GM04504 (cell line): ENCODE measurements at regions not wholly inside any gene's neighbourhood (a gene's known extent, or its start where the extent isn't known, plus 50 kb on each side); places are given as distances from the start of the nearest gene placed in this dataset.

ENCODE experiments used
- DNase-seq: peaks from one replicate; pipeline ENCODE4 v3.0.0-alpha.2; 2012; ENCODE audit warnings: low read depth

- no peak for DNase-seq
Observed at GRCh38 chr1:98421085-98421435, 240.5 kb upstream of the SNX7 start.

DNA sequence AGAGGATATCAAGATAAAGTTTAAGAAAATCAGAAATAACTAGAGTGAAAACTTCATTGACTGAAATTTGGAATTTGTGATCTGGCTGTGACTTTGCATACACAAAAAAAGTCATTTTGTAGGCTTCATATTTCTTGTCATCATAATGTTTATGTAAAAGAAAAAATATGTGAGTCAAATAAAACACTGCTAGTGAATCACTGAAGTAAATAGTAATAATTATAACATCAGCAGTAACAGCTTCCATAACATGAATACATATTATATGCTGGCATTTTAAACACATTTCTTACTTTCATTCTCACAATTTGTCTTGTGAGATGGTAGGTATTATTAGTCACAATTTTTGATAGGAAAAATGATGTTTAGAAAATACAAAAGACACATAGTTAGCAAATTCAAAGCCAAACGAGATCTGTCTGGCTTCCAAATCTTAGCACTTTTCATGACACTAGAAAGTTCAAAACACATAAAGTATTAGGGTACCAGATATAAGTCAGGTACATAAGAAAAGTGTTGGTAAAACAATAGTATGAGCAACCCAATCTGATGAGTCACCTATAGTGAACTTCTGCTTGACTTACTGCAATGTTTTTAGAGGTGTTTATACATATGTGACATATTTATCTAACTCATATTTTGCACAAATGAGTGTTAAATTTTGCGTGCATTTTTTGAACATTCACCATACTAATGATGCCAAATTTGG is 241.0 kb upstream of the SNX7 start:
- no peak for DNase-seq

DNA sequence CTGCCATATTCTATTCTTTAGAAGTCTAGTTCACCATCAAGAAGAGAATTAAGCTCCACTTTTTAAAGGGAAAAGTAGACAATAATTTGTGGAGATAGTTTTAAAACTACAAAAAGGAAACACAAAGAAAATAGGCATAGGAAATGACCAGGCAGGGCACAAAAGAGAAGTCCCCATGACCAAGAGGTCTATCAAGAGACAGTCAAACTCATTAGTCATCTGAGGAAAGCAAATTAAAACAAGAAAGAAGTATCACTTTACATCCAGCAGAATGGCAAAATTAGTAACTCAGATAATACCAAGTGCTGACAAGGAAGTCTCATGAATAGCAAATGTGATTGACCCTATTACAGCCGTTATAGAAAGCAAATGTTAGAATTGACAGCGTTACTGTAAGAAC is 243.7 kb upstream of the SNX7 start:
- no peak for DNase-seq

DNA sequence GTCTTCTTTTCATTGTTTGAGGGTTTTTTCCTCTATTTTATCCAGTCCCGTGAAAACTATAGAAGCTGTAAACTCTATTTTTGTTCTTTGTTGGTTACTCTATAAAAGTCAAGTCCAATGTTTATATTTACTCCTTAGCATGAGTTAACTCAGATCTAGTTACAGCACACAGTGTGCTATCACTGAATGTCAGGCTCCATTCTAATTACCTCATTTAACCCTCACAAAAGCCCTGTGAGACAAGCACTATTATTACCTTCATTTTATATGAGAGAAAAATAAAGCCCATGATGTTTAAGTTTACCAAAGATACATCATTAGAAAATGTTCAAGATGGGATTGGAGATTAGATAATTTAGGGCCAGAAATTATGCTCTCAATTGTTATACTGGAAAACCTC is 251.4 kb upstream of the SNX7 start:
- DNase-seq: no peak

GRCh38 chr1:98406352-98407088 is 255.0 kb upstream of the SNX7 start:
- no peak for DNase-seq

- DNase-seq: no peak
Observed at GRCh38 chr1:98405581-98406074, 255.9 kb upstream of the SNX7 start.

GRCh38 chr1:98404866-98405265 is 256.7 kb upstream of the SNX7 start:
- DNase-seq: no peak

DNA sequence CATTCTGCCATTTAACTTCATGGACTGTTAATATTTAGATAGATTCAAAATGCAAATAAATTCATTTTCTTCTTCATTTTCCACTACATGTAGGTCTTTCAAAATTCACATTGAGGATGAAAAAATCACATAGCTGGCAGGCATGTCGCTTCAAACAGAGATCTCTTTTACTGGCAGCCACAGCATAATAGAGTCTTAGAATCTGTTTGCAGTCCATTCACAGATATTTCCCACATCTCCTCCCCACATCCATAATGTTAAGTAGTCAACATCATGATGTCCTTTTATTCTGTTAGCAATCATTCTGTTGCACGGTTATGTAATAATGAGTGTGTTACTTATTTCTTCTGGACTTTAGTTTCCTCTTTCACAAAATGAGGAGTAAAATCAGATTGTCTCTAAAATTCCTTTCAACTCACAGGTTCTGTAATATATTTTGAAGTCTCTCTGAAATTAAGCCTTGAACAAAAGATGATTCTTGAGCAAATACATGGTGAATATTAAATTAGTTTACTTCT is 257.5 kb upstream of the SNX7 start:
- DNase-seq: no peak

DNA sequence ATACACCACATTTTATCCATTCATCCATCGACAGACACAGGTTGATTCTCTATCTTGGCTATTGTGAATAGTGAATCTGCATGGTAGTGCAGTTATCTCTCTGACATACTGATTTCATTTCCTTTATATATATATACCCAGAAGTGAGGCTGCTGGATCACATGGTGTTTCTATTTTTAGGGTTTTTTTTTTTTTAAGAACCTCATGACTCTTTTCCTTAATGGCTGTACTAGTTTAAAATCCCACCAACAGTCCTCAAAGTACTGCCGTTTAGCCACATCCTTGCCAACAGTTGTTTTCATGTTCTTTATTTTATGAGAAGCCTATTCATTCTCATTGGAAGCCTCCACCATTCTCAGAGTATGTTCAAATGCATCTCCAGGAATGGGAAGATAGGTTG is 258.7 kb upstream of the SNX7 start:
- DNase-seq: no peak

- no peak for DNase-seq
Observed at GRCh38 chr1:98400446-98400845, 261.1 kb upstream of the SNX7 start.

DNA sequence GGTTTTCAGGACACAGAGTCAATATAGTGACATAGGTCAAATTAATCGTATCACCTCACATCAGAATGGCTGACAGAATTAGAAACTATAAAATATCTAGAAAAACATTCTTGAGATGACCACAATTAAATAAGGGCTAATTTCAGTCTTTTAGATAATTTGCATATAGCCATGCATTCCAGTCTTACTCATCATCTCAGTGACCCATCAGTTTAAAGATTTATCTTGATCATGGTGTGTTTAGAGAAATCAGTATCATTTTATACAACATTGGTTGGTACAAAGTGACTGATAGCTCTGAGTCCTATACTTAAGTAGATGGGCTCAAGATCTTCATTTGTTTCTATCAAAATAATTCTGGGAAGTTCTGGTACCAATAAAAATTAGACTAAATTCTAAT is 262.3 kb upstream of the SNX7 start:
- DNase-seq: no peak

GRCh38 chr1:98398649-98399048 is 262.9 kb upstream of the SNX7 start:
- DNase-seq: no peak

GRCh38 chr1:98398092-98398491 is 263.4 kb upstream of the SNX7 start:
- no peak for DNase-seq

DNA sequence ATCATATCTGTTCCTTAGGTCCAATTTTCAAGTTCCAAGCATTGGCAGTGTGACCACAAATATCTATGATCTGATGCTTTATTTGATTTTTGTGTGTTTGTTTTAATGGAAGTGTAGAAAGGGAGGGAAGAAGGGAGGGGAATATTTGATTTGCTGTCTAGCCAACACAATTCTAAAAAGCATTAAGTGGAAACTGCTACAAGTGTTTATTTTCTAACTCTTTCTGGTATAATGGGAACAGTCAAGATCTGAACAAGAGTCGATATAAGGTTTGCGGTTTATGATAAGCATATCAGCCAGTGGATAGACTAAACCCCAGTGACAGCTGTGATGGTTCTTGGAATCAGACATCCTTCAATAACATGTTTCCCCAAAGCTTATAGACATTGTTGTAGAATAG is 267.8 kb upstream of the SNX7 start:
- DNase-seq: no peak

DNA sequence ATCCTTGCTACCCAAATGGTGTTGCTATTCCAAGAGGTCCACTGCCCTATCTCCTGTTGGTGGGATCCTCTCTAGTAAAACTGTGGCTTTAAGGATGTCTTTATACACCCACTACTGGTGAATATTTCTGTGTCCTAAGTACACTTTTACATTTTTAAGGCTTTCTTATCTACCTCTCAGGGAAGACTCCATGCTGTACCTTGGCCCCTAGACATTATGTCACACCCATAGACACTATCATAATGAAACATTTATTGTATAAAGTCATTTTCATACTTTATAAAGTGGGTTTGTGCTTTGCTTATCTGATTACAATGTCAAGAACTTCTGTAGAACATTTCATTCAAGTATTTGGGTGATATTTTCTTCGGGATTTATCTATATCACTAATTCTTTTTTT is 270.3 kb upstream of the SNX7 start:
- no peak for DNase-seq

DNA sequence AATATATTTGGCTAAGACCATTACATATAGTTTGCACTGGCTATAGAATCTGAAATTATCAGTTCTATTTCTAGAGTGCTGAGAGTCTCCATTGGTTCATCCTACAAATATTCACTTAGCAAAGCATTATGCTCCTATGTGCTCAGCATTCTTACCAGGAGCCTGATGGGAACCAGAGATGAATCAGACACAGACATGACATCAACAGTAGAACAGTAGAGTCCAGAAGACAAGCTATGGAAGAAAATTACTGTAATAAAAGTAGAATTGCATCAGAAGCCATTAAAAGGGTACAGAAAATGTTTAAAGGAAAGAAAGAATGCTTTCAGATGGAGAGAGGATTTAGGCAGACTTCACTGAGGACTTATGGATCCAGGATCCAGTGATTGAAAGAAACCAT is 271.7 kb upstream of the SNX7 start:
- DNase-seq: peak; percentile 63

GRCh38 chr1:98388441-98388840 is 273.1 kb upstream of the SNX7 start:
- peak; percentile 29 for DNase-seq

DNA sequence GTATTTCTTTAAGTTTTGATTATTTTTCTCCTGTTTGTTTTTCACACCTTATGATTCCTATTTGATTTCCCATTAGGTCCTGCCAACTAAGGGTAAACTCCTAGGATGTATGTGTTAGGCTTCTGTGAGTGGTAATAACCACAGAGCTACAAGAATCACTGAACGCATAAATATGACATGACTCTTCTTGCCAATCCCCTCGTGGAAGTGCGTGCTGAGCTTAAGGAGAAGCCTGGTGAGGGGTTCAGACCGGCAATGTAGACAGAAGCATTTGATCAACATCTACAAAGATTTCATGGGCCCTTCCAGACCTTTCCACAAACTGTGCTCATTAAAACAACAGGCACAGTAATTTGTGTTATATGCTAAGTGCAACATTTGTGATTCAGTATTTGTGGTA is 273.8 kb upstream of the SNX7 start:
- no peak for DNase-seq

DNA sequence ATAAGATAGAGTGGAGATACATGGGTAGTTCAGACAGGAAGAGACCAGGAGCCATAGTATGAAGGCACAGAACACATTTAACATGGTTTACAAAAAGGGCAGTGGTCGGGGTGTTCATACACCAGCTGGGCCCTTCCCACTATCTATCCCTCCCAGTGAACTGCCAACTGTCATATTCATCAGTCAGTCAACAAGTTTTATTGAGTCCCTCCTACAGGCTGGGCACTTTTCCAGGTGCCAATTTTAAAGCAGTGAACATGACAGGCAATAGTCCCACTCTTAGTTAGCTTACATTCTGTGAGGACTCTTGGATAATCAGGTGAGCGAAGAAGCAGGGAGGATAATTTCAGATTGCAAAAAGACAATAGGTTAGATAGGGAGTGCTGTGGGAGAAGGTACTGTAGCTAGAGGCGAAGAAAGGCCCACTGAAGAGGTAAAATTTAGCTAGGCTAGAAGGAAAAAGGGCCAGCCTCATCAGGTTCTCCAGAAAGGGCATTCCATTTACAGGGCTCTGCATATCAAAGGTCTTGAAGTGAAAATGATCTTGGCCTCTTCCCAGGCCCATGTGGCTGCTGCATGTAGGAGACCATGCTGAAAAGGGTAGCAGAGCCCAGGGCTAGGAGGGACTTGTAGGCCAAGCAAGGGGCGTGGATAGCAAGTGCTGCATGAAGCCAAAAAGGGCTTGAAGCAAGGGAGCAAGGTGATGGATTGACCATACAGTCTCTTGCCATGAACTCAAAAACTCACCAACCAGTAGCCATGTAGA is 274.7 kb upstream of the SNX7 start:
- DNase-seq: no peak

DNA sequence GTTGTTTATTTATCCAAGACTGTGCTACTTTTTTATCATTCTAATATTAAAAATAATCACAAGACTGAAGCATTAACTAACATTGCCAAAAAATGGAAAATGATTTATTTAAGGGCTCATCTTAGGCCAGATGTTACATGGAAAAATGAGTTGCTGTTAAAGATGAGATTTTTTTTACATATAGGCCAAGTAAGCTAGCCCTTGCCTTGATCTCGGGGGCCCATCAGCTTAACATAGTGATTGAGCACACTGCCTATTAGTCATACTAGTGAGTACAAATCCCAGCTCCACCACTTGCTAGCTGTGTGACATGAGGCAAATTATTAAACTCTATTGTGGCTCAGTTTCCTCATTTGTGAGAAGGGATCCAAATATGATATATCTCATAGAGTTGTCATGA is 275.9 kb upstream of the SNX7 start:
- no peak for DNase-seq

- no peak for DNase-seq
Observed at GRCh38 chr1:98384461-98385141, 276.9 kb upstream of the SNX7 start.
